MCF 10A (cell line): ENCODE measurements at regions not wholly inside any gene's neighbourhood (a gene's known extent, or its start where the extent isn't known, plus 50 kb on each side); places are given as distances from the start of the nearest gene placed in this dataset.
"Not testable (repeated sequence)": the region's sequence is repeated elsewhere in the genome, so short reads cannot be mapped to it uniquely, and the experiment has no call there.

ENCODE experiments used
- BruUV-seq: library from RNA; stranded (reverse); fragments of 400-500 nt; replicated peaks from 2 replicates; lab custom pipeline; 2021; lab: Mats Ljungman, UMichigan
- CTCF ChIA-PET: fragments of 300-600 bp; sonication (Branson Sonifier 250); formaldehyde crosslinking; extraction: SDS; loops from one replicate; lab custom pipeline; 2021; ENCODE audit warnings: antibody characterized with exemption, inconsistent platforms; lab: Yijun Ruan, JAX
- POLR2A ChIA-PET: fragments of 300-600, 350-650 bp; sonication (Branson Sonifier 250); formaldehyde crosslinking; extraction: SDS; loops from one replicate; lab custom pipeline; 2020; ENCODE audit warnings: antibody characterized with exemption, inconsistent platforms; lab: Yijun Ruan, JAX
- DNase-seq: peaks from one replicate; pipeline ENCODE4 v3.0.0-alpha.2; 2018; ENCODE audit not compliant: unreplicated experiment
- H3K27ac Mint-ChIP-seq: one replicate; pipeline ENCODE4 v1.8.0; 2022; ENCODE audit warnings: mild to moderate bottlenecking, low read depth, mixed read lengths; ENCODE audit not compliant: unreplicated experiment
- H3K27me3 Mint-ChIP-seq: one replicate; pipeline ENCODE4 v1.8.0; 2022; ENCODE audit warnings: mixed read lengths; ENCODE audit not compliant: insufficient read depth, unreplicated experiment
- H3K36me3 Mint-ChIP-seq: one replicate; pipeline ENCODE4 v1.8.0; 2022; ENCODE audit warnings: mild to moderate bottlenecking, moderate library complexity, mixed read lengths; ENCODE audit not compliant: insufficient read depth, unreplicated experiment
- H3K4me1 Mint-ChIP-seq: one replicate; pipeline ENCODE4 v1.8.0; 2022; ENCODE audit warnings: mixed read lengths; ENCODE audit not compliant: insufficient read depth, unreplicated experiment
- H3K4me3 Mint-ChIP-seq: one replicate; pipeline ENCODE4 v1.8.0; 2022; ENCODE audit warnings: mild to moderate bottlenecking, moderate library complexity, mixed read lengths; ENCODE audit not compliant: unreplicated experiment
- H3K9me3 Mint-ChIP-seq: one replicate; pipeline ENCODE4 v1.8.0; 2022; ENCODE audit warnings: mixed read lengths; ENCODE audit not compliant: unreplicated experiment
- CTCF ChIP-seq: fragments of 200-600 bp; IDR thresholded peaks from one replicate; pipeline ENCODE4 v1.8.0; 2022; ENCODE audit warnings: antibody characterized with exemption, mild to moderate bottlenecking; ENCODE audit not compliant: unreplicated experiment
- intact Hi-C: fragments of 100-400 bp; cut with micrococcal nuclease; formaldehyde crosslinking; loops from 2 replicates; pipeline ENCODE4 v1.14.1; 2022

- Mint-ChIP-seq H3K27me3 (peaks cover 2% of the 10 kb centered on the region), H3K4me1 (no peaks in the 10 kb centered on the region), H3K4me3 (no peak overlapping the region), H3K9me3 (peaks cover 6% of the 10 kb centered on the region), H3K27ac (no peak overlapping the region), H3K36me3 (peaks cover 5% of the 10 kb centered on the region)
- no TSS peak for BruUV-seq
- TF ChIP-seq CTCF: no peak
- CTCF ChIA-PET: no interaction called here
- POLR2A ChIA-PET: interaction anchor here (0.6 kb wide), 1 partner anchor 307 kb away, joined by 3 read pairs; no protein-coding TSS in a partner anchor
- intact Hi-C loops: no loop called here
- no peak for DNase-seq
Observed at GRCh38 chr17:77632619-77633018, 325.9 kb upstream of the TNRC6C start.

- no peaks in the 10 kb centered on the region for H3K9me3 Mint-ChIP-seq
- no peak overlapping the region for H3K27ac Mint-ChIP-seq
- POLR2A ChIA-PET: no interaction called here
- no peak for TF ChIP-seq CTCF
- H3K4me3 Mint-ChIP-seq: no peak overlapping the region
- peaks cover 20% of the 10 kb centered on the region for H3K27me3 Mint-ChIP-seq
- intact Hi-C loops: no loop called here
- H3K36me3 Mint-ChIP-seq: no peaks in the 10 kb centered on the region
- H3K4me1 Mint-ChIP-seq: no peaks in the 10 kb centered on the region
- no peak for DNase-seq
- CTCF ChIA-PET: interaction anchor here (0.9 kb wide), 1 partner anchor 48 kb away, joined by 4 read pairs; no protein-coding TSS in a partner anchor
- BruUV-seq: no TSS peak
Observed at GRCh38 chr17:77634710-77635109, 323.8 kb upstream of the TNRC6C start.

- H3K27me3 Mint-ChIP-seq: peaks cover 25% of the 10 kb centered on the region
- intact Hi-C loops: no loop called here
- ChIA-PET POLR2A (no interaction called here), CTCF (interaction anchor here (0.9 kb wide), 1 partner anchor 47 kb away, joined by 4 read pairs; no protein-coding TSS in a partner anchor)
- H3K36me3 Mint-ChIP-seq: no peaks in the 10 kb centered on the region
- BruUV-seq: no TSS peak
- no peak for TF ChIP-seq CTCF
- no peaks in the 10 kb centered on the region for H3K9me3 Mint-ChIP-seq
- H3K4me3 Mint-ChIP-seq: no peak overlapping the region
- H3K4me1 Mint-ChIP-seq: no peaks in the 10 kb centered on the region
- DNase-seq: no peak
- H3K27ac Mint-ChIP-seq: no peak overlapping the region
Observed at GRCh38 chr17:77635176-77635575, 323.3 kb upstream of the TNRC6C start.

GRCh38 chr17:77635785-77636184 is 322.7 kb upstream of the TNRC6C start:
- H3K27ac Mint-ChIP-seq, intact Hi-C loops, H3K4me3 Mint-ChIP-seq, DNase-seq, H3K4me1 Mint-ChIP-seq, H3K36me3 Mint-ChIP-seq, H3K9me3 Mint-ChIP-seq, BruUV-seq: not testable (repeated sequence)
- ChIA-PET POLR2A (interaction anchor here (0.7 kb wide), 1 partner anchor 19 kb away, joined by 4 read pairs; no protein-coding TSS in a partner anchor), CTCF (interaction anchor here (0.6 to 0.9 kb wide), 3 partner anchors 46 to 1008 kb away, joined by 3 to 5 read pairs (median 4); no protein-coding TSS in a partner anchor)
- peaks cover 31% of the 10 kb centered on the region for H3K27me3 Mint-ChIP-seq
